ENCODE measurements at regions not wholly inside any gene's neighbourhood (a gene's known extent, or its start where the extent isn't known, plus 50 kb on each side); places are given as distances from the start of the nearest gene placed in this dataset.
"Not testable (repeated sequence)": the region's sequence is repeated elsewhere in the genome, so short reads cannot be mapped to it uniquely, and the experiment has no call there.

- Mint-ChIP-seq H3K27me3 (ENCODE audit: insufficient read depth) (peaks cover 21% of the 10 kb centered on the region), H3K9me3 (peaks cover 5% of the 10 kb centered on the region), H3K36me3 (ENCODE audit: low read depth) (peaks cover 5% of the 10 kb centered on the region; the same call in 1 of the 2 replicates), H3K27ac (no peak overlapping the region), H3K4me1 (ENCODE audit: low read depth) (peaks cover 20% of the 10 kb centered on the region), H3K4me3 (no peak overlapping the region)
- no peak for DNase-seq
- no peak for TF ChIP-seq CTCF (IDR thresholded peaks at IDR 0.05)
Measured at GRCh38 chr1:204003536-204003935, 69.4 kb upstream of the SOX13 start.

GRCh38 chr1:204011426-204011825, 61.5 kb upstream of the SOX13 start:
- no peaks in the 10 kb centered on the region for H3K36me3 Mint-ChIP-seq (ENCODE audit: low read depth)
- H3K9me3 Mint-ChIP-seq = no peaks in the 10 kb centered on the region

GRCh38 chr1:204013052-204013451, 59.9 kb upstream of the SOX13 start:
- no peak for TF ChIP-seq CTCF (IDR thresholded peaks at IDR 0.05)
- Mint-ChIP-seq H3K27ac (no peak overlapping the region), H3K27me3 (ENCODE audit: insufficient read depth) (peaks cover 19% of the 10 kb centered on the region), H3K9me3 (no peaks in the 10 kb centered on the region), H3K4me1 (ENCODE audit: low read depth) (no peaks in the 10 kb centered on the region), H3K36me3 (ENCODE audit: low read depth) (no peaks in the 10 kb centered on the region), H3K4me3 (no peak overlapping the region)
- no peak for DNase-seq

More at GRCh38 chr1:204011426-204011825, 61.5 kb upstream of the SOX13 start:
- Mint-ChIP-seq H3K4me3 (no peak overlapping the region), H3K27me3 (ENCODE audit: insufficient read depth) (peaks cover 9% of the 10 kb centered on the region), H3K27ac (no peak overlapping the region), H3K4me1 (ENCODE audit: low read depth) (no peaks in the 10 kb centered on the region)
- no peak for DNase-seq
- TF ChIP-seq CTCF (IDR thresholded peaks at IDR 0.05) = no peak

- TF ChIP-seq CTCF (IDR thresholded peaks at IDR 0.05) = no peak
- Mint-ChIP-seq H3K4me1 (ENCODE audit: low read depth) (no peaks in the 10 kb centered on the region), H3K27ac (no peak overlapping the region), H3K36me3 (ENCODE audit: low read depth) (no peaks in the 10 kb centered on the region), H3K4me3 (no peak overlapping the region), H3K9me3 (no peaks in the 10 kb centered on the region), H3K27me3 (ENCODE audit: insufficient read depth) (peaks cover 18% of the 10 kb centered on the region)
- DNase-seq = no peak
Measured at GRCh38 chr1:204014336-204014735, 58.6 kb upstream of the SOX13 start.

GRCh38 chr1:204014961-204015360, 58.0 kb upstream of the SOX13 start:
- not testable (repeated sequence) for H3K4me3 Mint-ChIP-seq; DNase-seq; H3K27ac Mint-ChIP-seq; H3K36me3 Mint-ChIP-seq (ENCODE audit: low read depth); H3K4me1 Mint-ChIP-seq (ENCODE audit: low read depth); H3K9me3 Mint-ChIP-seq
- peaks cover 18% of the 10 kb centered on the region for H3K27me3 Mint-ChIP-seq (ENCODE audit: insufficient read depth)

- no peak for DNase-seq
- no peak overlapping the region for H3K4me3 Mint-ChIP-seq
- H3K4me1 Mint-ChIP-seq (ENCODE audit: low read depth) = no peaks in the 10 kb centered on the region
- no peaks in the 10 kb centered on the region for H3K9me3 Mint-ChIP-seq
- no peak for TF ChIP-seq CTCF (IDR thresholded peaks at IDR 0.05)
- peaks cover 19% of the 10 kb centered on the region for H3K27me3 Mint-ChIP-seq (ENCODE audit: insufficient read depth)
- no peaks in the 10 kb centered on the region for H3K36me3 Mint-ChIP-seq (ENCODE audit: low read depth)
- H3K27ac Mint-ChIP-seq = no peak overlapping the region
Measured at GRCh38 chr1:204017032-204017431, 55.9 kb upstream of the SOX13 start.
